ENCODE measurements at regions not wholly inside any gene's neighbourhood (a gene's known extent, or its start where the extent isn't known, plus 50 kb on each side); places are given as distances from the start of the nearest gene placed in this dataset.

DNA sequence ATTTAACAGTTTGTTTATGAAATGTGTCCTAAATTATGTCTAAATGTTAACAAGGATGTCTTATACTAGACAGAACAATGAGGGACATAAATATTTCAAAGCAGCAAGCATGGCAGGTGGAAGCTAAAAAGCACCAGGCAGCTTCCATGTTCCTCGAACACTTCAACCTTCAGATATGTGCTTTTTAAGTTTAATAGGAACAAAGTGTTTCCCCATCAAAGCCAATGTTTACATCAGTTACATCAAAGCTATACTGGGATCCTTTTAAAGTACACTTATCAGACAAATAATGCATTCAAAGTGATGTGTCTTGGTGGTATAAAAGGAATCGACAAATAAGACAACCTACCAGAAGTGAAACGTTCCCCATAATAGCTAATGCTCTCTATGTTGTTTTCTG lies 2841.1 kb upstream of the PCDH20 start:
- Histone ChIP-seq H3K9me3 (no peaks in the 10 kb centered on the region), H3K36me3 (no peaks in the 10 kb centered on the region), H3K4me1 (no peaks in the 10 kb centered on the region), H3K27me3 (no peaks in the 10 kb centered on the region), H3K27ac (no peak overlapping the region), H3K4me3 (no peak overlapping the region)
- DNase-seq (no peak), FAIRE-seq (no peak), ATAC-seq (no peak)
- intact Hi-C loops (cut with DNase I), result no loop called here
- WGBS, 2 donors, result 46 to 51% methylated on average over 3 of the region's 3 CpGs
- no peak for TF ChIP-seq CTCF (IDR thresholded peaks at IDR 0.05)

DNA sequence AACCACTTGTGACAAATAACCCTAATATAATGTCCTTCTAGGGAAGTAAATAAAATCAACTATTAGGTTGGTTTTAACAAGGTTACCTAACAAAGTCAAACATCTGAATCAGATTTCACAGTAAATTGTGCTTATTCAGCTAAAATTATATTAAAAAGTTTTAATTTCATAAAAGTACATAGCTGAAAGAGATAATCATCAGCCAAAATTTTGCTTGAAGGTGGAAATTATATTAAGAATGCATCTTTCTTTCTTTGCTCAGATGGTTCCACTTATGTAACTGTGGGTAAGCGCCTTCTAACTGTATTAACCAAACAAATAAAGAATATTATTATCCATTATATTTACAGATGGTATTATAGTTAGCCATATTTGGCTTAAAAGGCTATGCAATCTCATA lies 2840.3 kb upstream of the PCDH20 start:
- Histone ChIP-seq H3K27ac (no peak overlapping the region), H3K9me3 (no peaks in the 10 kb centered on the region), H3K27me3 (no peaks in the 10 kb centered on the region), H3K4me3 (no peak overlapping the region), H3K4me1 (no peaks in the 10 kb centered on the region), H3K36me3 (no peaks in the 10 kb centered on the region)
- TF ChIP-seq CTCF (IDR thresholded peaks at IDR 0.05), result no peak
- intact Hi-C loops (cut with DNase I), result no loop called here
- no peak for ATAC-seq
- no peak for FAIRE-seq
- DNase-seq, result no peak
- 64 to 85% methylated on average over 1 of the region's 1 CpG for WGBS, 2 donors

DNA sequence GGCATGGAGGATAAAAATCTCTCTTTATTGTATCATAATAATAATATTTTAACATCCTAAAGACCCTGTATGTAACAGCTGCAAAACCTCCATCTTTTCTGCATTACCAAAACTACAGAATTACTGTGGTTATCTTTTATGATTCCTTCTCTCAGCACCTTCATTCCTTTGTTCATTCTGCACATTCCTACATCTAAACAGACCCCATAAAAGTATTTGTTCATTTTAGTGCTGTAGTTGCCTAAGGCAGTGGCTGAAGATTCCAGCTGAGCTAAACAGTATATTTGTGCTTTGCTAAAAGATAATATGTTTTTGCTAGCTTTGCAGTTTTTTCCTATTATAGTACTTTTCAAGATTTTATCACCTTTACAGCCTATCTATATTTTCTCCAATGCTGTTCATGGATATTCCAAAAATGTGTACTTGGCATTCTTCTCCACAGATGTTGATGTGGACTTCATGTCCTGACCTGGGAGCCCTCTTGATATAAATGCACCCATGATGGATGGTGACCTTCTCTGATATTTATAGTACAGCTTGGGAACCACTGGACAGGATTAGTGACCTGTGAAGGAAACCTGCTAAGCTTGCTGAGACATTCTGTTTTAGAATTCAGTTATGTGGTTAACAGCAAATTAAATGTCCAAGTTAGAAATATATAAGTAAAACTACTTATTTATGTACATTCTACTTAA lies 2832.9 kb upstream of the PCDH20 start:
- Histone ChIP-seq H3K27me3 (no peaks in the 10 kb centered on the region), H3K27ac (no peak overlapping the region), H3K9me3 (no peaks in the 10 kb centered on the region), H3K36me3 (no peaks in the 10 kb centered on the region), H3K4me3 (no peak overlapping the region), H3K4me1 (no peaks in the 10 kb centered on the region)
- FAIRE-seq, result no peak
- no peak for TF ChIP-seq CTCF (IDR thresholded peaks at IDR 0.05)
- no peak for ATAC-seq
- DNase-seq, result no peak
- intact Hi-C loops (cut with DNase I), result no loop called here

DNA sequence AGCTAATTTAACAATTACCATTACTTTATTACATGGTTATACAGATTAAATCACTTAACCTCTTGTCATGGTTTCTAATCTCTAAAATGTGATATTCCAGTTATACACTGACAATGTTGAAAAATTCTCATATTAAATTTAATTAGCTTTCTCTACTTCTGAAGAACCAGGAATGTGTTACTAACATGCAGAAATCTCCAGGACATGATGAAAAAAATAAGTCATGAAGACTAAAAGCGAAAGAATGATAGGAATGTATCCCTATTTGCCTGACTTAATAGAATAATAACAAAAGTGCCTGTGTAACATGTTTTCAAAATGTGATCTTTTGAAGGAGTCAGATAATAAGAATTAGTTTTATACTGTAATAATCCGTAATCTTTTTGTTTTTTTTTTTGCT lies 2823.7 kb upstream of the PCDH20 start:
- Histone ChIP-seq H3K9me3 (no peaks in the 10 kb centered on the region), H3K36me3 (no peaks in the 10 kb centered on the region), H3K27me3 (no peaks in the 10 kb centered on the region), H3K4me1 (no peaks in the 10 kb centered on the region), H3K4me3 (no peak overlapping the region), H3K27ac (no peak overlapping the region)
- DNase-seq (no peak), ATAC-seq (no peak), FAIRE-seq (no peak)
- no peak for TF ChIP-seq CTCF (IDR thresholded peaks at IDR 0.05)
- 51 to 61% methylated on average over 2 of the region's 2 CpGs for WGBS, 2 donors
- intact Hi-C loops (cut with DNase I), result no loop called here

DNA sequence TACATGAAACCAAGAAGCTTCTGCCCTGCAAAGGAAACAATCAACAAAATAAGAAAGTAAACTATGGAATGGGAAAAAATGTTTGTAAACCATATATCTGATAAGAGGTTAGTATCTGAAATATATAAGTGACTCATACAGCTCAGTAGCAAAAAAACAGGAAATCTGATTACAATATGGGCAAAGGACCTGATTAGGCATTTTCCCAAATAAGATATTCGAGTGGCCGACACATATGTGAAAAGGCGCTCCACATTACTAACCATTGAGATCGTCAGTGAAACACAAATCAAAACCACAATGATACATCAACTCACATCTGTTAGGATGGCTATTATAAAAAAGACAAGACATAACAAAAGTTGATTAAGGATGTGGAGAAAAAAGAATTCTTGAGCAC lies 2818.6 kb upstream of the PCDH20 start:
- Histone ChIP-seq H3K4me3 (no peak overlapping the region), H3K27ac (no peak overlapping the region), H3K27me3 (no peaks in the 10 kb centered on the region), H3K36me3 (no peaks in the 10 kb centered on the region), H3K4me1 (no peaks in the 10 kb centered on the region), H3K9me3 (no peaks in the 10 kb centered on the region)
- DNase-seq (no peak), ATAC-seq (no peak), FAIRE-seq (no peak)
- intact Hi-C loops (cut with DNase I), result no loop called here
- 73 to 88% methylated on average over 4 of the region's 4 CpGs for WGBS, 2 donors
- TF ChIP-seq CTCF (IDR thresholded peaks at IDR 0.05), result no peak

Measured in pancreas (tissue), 10 donors.